Kidney (tissue), 13 donors: ENCODE measurements at regions not wholly inside any gene's neighbourhood (a gene's known extent, or its start where the extent isn't known, plus 50 kb on each side); places are given as distances from the start of the nearest gene placed in this dataset.

Experiments
- DNase-seq, 5 donors: peaks; one replicate each; pipeline ENCODE4 v3.0.0-alpha.2; 2013 to 2020
- FAIRE-seq: peaks from 2 replicates; lab custom pipeline; 2012; peaks lifted over from hg19 to GRCh38; lab: Jason Lieb, UNC
- H3K27ac ChIP-seq, 2 donors: one replicate each; pipeline ENCODE4 v1.7.0; 2013; ENCODE audit warnings: low read depth in 2 of 2, low read length in 2 of 2, inconsistent platforms in 1 of 2
- H3K27me3 ChIP-seq: one replicate; pipeline ENCODE4 v1.7.1; 2013; ENCODE audit warnings: low read length, inconsistent platforms; ENCODE audit not compliant: control insufficient read depth, insufficient read depth
- H3K36me3 ChIP-seq, 3 donors: one replicate each; pipeline versions ENCODE4 v1.7.0 to v1.7.1; 2013; ENCODE audit warnings: low read length in 3 of 3, control low read depth in 1 of 3, inconsistent platforms in 1 of 3; ENCODE audit not compliant: insufficient read depth in 3 of 3, control insufficient read depth in 2 of 3
- H3K4me1 ChIP-seq, 3 donors: one replicate each; pipeline versions ENCODE4 v1.7.0 to v1.7.1; 2013; ENCODE audit warnings: low read length in 3 of 3, inconsistent platforms in 1 of 3, low read depth in 1 of 3; ENCODE audit not compliant: control insufficient read depth in 2 of 3, insufficient read depth in 2 of 3
- H3K4me3 ChIP-seq, 3 donors: one replicate each; pipeline versions ENCODE4 v1.7.0 to v1.8.1; 2013; ENCODE audit warnings: low read length in 3 of 3, control low read depth in 1 of 3, inconsistent platforms in 1 of 3
- H3K9ac ChIP-seq, 3 donors: one replicate each; pipeline versions ENCODE4 v1.7.0 to v1.7.1; 2013; ENCODE audit warnings: low read length in 3 of 3, control low read depth in 1 of 3, inconsistent platforms in 1 of 3
- H3K9me3 ChIP-seq, 3 donors: one replicate each; pipeline versions ENCODE4 v1.7.0 to v1.7.1; 2013; ENCODE audit warnings: low read length in 3 of 3, control low read depth in 1 of 3, inconsistent platforms in 1 of 3; ENCODE audit not compliant: control insufficient read depth in 2 of 3, insufficient read depth in 1 of 3
- CTCF ChIP-seq: IDR thresholded peaks from 3 replicates; pipeline ENCODE4 v1.5.1; 2012; ENCODE audit warnings: mild to moderate bottlenecking, moderate library complexity, borderline replicate concordance; ENCODE audit not compliant: insufficient read depth; ENCODE audit errors: extremely low read depth
- intact Hi-C: fragments of 100-400 bp; cut with DNase I; formaldehyde crosslinking; loops from one replicate; pipeline ENCODE4 v1.11.1; 2022
- donor health status: control.
- donor health status: control.
- donor health status: control.
- donor health status: control.
- donor health status: control.
- donor health status: DM: yes; HTN: yes; CAD: no.
- donor health status: Normal renal cell carcinoma (clear cell type).

DNA sequence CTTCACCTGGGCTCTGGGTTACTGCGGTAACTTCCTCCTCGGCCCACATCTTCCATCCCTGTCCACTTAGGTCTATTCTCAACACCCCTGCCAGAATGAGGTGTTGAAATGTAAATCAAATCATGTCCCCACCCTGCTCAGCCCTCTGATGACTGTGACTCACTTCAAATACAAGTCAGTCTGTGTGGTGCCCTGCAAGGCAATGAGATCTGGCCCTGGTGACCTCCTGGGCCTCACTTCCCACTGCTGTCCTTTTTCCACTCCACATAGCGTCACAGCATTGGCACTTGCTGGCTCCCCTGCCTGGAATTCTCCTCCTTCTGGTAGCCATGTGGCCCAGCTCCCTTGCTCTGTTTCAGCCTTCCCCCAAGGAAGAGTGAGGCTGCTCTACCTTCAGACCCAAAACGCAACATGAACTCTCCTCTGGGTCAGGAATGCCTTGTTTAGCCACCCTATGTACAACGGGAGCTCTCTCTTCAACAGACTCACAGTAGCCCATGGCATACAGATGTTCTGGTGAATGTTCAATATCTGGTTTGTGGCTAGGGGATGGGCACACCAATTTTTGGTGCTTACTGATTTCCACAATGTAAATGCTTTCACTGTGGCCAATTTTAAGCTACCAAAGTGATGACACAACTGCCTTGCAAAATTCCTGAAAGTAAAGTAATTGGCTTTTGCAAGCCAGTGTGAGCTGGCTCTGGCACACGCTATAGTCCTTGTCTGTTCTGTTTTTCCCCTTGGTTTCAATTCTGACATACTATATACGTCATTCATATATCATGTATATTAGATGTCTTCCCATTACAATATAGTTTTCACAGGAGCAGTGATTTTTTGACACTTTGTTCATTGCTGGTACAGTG, 550.3 kb upstream of the HS6ST1 start:
- FAIRE-seq: no peak
- Histone ChIP-seq H3K9ac (no peak overlapping the region), H3K4me3 (no peak overlapping the region), H3K36me3 (no peaks in the 10 kb centered on the region), H3K27ac (no peak overlapping the region), H3K27me3 (no peaks in the 10 kb centered on the region), H3K9me3 (no peaks in the 10 kb centered on the region), H3K4me1 (no peaks in the 10 kb centered on the region)
- no peak for DNase-seq
- intact Hi-C loops: no loop called here
- no peak for TF ChIP-seq CTCF

DNA sequence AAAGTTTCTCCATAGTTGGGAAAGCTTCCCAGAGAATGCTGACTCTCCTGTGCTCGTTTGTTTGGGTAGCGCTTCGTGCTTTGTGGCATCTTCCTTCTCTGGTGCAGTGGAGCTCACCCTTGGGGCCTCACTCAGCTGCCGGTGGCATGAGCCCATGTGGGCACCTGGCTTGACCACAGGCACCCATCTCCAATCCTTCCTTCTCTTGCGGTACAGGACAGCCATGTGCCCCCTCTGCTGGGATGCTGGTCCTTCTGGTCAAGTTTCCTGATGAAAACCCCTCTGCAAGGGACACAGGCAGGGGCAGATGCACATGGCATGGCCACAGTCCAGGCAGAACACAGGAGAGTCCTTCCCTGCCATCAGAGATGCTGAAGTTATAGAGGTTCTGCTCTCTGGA, 555.9 kb upstream of the HS6ST1 start:
- no peak overlapping the region for H3K4me3 ChIP-seq
- no peaks in the 10 kb centered on the region for H3K9me3 ChIP-seq
- intact Hi-C loops: no loop called here
- no peaks in the 10 kb centered on the region for H3K36me3 ChIP-seq
- DNase-seq (no peak), FAIRE-seq (no peak)
- no peaks in the 10 kb centered on the region for H3K4me1 ChIP-seq
- no peak overlapping the region for H3K27ac ChIP-seq
- H3K27me3 ChIP-seq: no peaks in the 10 kb centered on the region
- no peak overlapping the region for H3K9ac ChIP-seq
- no peak for TF ChIP-seq CTCF

DNA sequence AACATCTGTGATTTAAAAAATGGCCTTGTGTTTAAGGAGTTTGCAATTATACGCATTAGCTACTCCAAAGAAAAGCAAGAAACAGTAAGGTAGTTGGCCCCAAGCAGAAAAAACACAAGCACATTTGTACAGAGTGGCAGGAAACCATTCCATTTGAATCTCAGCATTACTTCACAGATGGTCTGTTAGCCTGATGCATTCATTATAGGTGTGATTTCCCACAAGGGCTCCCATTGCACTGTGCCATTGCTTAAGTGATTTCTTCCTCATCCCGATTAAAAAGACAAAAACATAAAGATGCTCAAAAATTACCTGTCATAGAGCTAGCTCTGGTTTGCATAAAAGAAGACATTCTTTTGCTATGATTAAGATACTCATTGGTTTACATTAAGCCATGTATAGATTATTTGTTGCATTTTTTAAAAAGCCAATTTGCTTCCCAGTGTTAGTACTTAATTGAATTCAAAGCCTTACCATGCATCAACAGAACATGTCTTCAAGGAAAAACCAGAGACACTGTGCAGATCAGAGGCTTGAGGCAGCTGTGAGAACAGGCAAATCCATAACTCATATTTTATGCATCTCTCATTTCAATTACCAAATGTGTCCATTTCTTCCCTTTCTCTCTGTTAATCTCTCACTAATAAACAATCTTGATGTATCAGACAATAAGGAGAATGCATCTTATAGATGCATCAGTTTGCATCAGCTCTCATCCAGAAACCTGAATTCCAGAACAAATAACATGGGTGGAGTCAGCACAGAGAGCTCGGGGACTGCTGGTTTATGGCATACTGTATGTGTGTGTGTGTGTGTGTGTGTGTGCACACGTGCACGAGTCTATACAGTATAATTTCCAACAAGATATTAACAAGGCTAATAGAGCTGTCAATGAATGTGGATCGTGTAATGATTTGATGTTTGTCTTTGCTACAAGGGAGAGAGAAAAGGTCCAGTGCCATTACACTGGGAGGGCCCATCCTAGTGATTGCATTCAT, 558.6 kb upstream of the HS6ST1 start:
- FAIRE-seq: no peak

More for the DNA sequence above, 558.6 kb upstream of the HS6ST1 start:
- Histone ChIP-seq H3K4me1 (no peaks in the 10 kb centered on the region), H3K27ac (no peak overlapping the region), H3K27me3 (no peaks in the 10 kb centered on the region), H3K9ac (no peak overlapping the region), H3K9me3 (no peaks in the 10 kb centered on the region), H3K36me3 (no peaks in the 10 kb centered on the region), H3K4me3 (no peak overlapping the region)
- no peak for TF ChIP-seq CTCF
- no peak for DNase-seq
- intact Hi-C loops: no loop called here
